ENCODE measurements at regions not wholly inside any gene's neighbourhood (a gene's known extent, or its start where the extent isn't known, plus 50 kb on each side); places are given as distances from the start of the nearest gene placed in this dataset.

- no peak for DNase-seq (ENCODE audit: low read depth)
- H3K4me3 ChIP-seq (ENCODE audit: low read depth, low read length): no peak overlapping the region
- TF ChIP-seq, protein P1, sequence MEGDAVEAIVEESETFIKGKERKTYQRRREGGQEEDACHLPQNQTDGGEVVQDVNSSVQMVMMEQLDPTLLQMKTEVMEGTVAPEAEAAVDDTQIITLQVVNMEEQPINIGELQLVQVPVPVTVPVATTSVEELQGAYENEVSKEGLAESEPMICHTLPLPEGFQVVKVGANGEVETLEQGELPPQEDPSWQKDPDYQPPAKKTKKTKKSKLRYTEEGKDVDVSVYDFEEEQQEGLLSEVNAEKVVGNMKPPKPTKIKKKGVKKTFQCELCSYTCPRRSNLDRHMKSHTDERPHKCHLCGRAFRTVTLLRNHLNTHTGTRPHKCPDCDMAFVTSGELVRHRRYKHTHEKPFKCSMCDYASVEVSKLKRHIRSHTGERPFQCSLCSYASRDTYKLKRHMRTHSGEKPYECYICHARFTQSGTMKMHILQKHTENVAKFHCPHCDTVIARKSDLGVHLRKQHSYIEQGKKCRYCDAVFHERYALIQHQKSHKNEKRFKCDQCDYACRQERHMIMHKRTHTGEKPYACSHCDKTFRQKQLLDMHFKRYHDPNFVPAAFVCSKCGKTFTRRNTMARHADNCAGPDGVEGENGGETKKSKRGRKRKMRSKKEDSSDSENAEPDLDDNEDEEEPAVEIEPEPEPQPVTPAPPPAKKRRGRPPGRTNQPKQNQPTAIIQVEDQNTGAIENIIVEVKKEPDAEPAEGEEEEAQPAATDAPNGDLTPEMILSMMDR (IDR thresholded peaks at IDR 0.05; ENCODE audit: insufficient read depth, low read depth, low read length, missing control alignments): no peak
Measured at GRCh38 chr11:131122448-131122847, 206.2 kb upstream of the SNX19 start.

- no peak for DNase-seq (ENCODE audit: low read depth)
- TF ChIP-seq, protein P1 (IDR thresholded peaks at IDR 0.05; ENCODE audit: insufficient read depth, low read depth, low read length, missing control alignments): no peak
- no peak overlapping the region for H3K4me3 ChIP-seq (ENCODE audit: low read depth, low read length)
Measured at GRCh38 chr11:131129474-131129873, 213.2 kb upstream of the SNX19 start.

GRCh38 chr11:131135611-131136010, 219.3 kb upstream of the SNX19 start:
- no peak for DNase-seq (ENCODE audit: low read depth)
- no peak overlapping the region for H3K4me3 ChIP-seq (ENCODE audit: low read depth, low read length)
- TF ChIP-seq, protein P1 (IDR thresholded peaks at IDR 0.05; ENCODE audit: insufficient read depth, low read depth, low read length, missing control alignments): no peak

DNA sequence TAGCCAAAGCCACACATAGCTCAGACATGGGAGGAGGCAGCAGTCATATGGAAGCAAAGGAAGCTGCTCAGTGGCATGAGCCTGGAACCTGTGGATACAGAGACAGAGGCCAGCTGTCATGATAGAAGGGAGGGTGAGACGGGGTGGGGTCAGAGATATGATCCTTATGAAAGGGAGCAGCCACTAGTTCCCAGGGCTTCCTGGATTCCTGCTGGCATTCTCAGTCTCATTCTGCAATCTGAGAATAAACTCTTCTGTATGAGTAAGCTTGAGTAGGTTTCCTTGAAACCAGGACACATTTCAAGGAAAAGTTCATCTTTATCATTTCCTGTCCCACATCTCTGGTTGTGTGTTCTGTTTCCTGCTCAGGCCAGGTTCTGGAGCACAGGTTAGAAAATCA, 220.2 kb upstream of the SNX19 start:
- TF ChIP-seq, protein P1 (IDR thresholded peaks at IDR 0.05; ENCODE audit: insufficient read depth, low read depth, low read length, missing control alignments): no peak
- no peak overlapping the region for H3K4me3 ChIP-seq (ENCODE audit: low read depth, low read length)
- no peak for DNase-seq (ENCODE audit: low read depth)

DNA sequence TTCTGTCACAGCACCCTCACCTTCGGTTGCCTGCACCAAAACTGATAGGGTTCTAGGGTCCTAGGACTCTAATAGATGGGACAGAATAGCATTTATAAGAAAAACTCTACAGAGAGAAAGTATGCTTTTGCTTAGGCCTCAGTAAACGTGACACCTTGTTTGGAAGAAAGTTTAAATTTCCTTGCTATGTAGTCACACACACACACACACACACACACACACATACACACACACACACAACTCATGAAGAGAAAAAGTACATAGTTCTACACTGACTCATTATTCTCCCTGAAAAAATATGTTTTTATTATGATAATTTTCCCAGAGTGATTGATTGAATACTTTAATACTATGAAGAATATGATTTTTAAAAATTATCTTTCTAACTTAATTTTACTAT, 220.8 kb upstream of the SNX19 start:
- TF ChIP-seq, protein P1 (IDR thresholded peaks at IDR 0.05; ENCODE audit: insufficient read depth, low read depth, low read length, missing control alignments): no peak
- no peak overlapping the region for H3K4me3 ChIP-seq (ENCODE audit: low read depth, low read length)
- no peak for DNase-seq (ENCODE audit: low read depth)

DNA sequence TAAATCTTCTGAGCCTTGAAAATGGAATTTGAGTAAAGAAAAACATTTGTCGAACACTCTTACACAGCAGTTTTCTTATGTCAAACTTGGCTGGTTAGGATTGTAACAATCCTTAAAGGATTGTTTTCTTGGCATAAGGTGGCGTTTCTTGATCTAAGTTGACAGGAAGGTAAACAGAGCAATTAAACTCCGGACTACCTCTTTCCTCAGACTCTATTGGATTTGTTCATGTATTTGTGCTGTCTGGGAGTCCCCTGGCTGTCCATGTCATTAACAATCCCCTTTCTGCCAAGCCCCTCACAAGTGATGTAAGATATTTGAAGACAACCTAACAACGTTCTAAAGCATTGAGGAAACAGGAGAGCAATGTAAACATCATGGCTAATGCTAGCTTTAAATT, 222.5 kb upstream of the SNX19 start:
- no peak overlapping the region for H3K4me3 ChIP-seq (ENCODE audit: low read depth, low read length)
- TF ChIP-seq, protein P1 (IDR thresholded peaks at IDR 0.05; ENCODE audit: insufficient read depth, low read depth, low read length, missing control alignments): no peak
- no peak for DNase-seq (ENCODE audit: low read depth)

DNA sequence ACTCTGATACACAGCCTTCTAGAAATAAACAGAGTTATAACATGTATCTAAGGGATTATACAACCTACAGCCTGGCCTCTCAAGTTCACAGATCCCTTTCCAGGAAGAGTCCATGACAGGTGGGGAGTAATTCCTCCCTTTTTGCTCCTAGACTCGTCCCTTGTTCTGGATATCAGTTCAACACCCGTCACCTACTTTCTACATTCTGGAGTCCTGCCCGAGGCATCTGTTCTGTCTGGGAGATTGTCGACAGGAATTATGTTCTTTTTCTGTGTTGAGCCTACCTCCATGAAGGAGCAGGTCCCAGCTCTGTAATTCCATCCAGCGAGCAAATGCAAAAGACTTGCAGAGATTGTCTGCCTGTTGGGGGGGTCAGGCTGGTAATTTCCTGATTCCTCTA, 224.6 kb upstream of the NTM start:
- TF ChIP-seq, protein P1 (IDR thresholded peaks at IDR 0.05; ENCODE audit: insufficient read depth, low read depth, low read length, missing control alignments): no peak
- no peak for DNase-seq (ENCODE audit: low read depth)
- H3K4me3 ChIP-seq (ENCODE audit: low read depth, low read length): no peak overlapping the region
